ENCODE measurements at regions not wholly inside any gene's neighbourhood (a gene's known extent, or its start where the extent isn't known, plus 50 kb on each side); places are given as distances from the start of the nearest gene placed in this dataset.

DNA sequence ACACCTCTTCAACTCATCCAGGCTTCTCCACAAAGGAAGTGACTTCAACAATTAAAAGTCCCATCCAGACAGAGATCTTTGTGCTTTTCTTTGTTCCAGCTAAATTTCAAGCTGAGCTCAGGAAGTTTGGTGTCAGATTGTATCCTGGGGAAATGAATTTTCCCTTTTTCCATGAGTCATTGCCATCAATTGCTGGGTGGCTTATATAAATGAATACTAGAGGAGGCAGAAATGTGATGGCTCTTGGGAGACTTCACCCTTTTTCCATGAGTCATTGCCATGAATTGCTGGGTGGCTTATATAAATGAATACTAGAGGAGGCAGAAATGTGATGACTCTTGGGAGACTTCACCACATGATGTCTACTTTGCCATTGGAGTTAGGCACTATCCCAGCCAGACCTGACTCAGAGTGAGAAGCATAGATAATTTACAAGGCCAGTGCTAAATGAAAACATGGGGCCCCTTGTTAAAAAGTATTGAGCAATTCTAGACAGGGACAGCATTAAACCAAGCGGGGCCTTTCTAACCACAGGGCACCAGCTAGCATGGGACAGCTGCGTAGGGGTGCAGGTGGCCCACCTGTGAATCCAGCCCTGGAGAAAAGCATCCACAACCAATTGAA, 339.2 kb upstream of the PODXL start:
- Histone ChIP-seq H3K4me1 (no peaks in the 10 kb centered on the region), H3K36me3 (no peaks in the 10 kb centered on the region), H3K27ac (no peak overlapping the region), H3K9me3 (no peaks in the 10 kb centered on the region), H3K4me3 (no peak overlapping the region), H3K27me3 (peaks cover 0 to 22% (median 9%) of the 10 kb centered on the region in 7 donors)
- 88 to 91% methylated on average over 2 of the region's 2 CpGs for WGBS, 2 donors
- ATAC-seq: peak in 2 of 8 donors; percentile 33 to 35
- TF ChIP-seq, protein P1, sequence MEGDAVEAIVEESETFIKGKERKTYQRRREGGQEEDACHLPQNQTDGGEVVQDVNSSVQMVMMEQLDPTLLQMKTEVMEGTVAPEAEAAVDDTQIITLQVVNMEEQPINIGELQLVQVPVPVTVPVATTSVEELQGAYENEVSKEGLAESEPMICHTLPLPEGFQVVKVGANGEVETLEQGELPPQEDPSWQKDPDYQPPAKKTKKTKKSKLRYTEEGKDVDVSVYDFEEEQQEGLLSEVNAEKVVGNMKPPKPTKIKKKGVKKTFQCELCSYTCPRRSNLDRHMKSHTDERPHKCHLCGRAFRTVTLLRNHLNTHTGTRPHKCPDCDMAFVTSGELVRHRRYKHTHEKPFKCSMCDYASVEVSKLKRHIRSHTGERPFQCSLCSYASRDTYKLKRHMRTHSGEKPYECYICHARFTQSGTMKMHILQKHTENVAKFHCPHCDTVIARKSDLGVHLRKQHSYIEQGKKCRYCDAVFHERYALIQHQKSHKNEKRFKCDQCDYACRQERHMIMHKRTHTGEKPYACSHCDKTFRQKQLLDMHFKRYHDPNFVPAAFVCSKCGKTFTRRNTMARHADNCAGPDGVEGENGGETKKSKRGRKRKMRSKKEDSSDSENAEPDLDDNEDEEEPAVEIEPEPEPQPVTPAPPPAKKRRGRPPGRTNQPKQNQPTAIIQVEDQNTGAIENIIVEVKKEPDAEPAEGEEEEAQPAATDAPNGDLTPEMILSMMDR (IDR thresholded peaks at IDR 0.05): no peak
- intact Hi-C loops (cut with DNase I): no loop called here
- no peak for DNase-seq

DNA sequence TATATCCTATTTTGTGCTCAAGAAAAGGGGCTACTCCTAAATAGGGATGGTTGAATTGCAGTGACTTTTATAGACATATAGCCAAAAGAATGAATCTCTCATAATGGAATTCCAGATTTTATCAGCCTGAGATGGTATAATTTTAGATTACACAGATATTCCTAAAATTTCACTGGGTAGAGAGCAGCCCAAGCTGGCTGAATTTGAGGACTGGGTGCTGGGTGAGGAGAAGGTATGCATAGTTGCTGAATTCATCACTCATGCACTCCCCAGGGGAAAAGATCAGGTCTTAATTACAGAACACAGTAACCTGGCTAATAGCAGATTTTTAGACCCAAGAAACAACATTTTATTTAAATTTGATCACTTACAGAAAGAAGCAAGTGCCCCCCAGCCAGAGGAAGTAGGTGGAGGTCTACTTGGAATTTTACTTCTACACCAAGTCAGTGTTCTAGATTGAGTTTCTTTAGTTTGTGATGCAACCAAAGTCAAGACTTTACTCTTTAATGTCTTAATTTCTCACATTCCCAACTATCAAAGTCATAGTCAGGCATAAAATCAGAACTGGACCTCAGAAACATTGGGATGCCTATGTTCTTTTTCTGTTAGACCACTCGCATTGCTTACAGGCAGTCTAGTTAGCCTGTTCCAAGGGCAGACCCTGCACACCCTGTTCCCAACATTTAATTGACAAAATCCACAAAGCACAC, 337.4 kb upstream of the PODXL start:
- ATAC-seq (no peak), DNase-seq (no peak)
- peaks cover 0 to 5% (median 0%) of the 10 kb centered on the region in 9 donors for H3K4me1 ChIP-seq
- H3K4me3 ChIP-seq: no peak overlapping the region
- no peaks in the 10 kb centered on the region for H3K36me3 ChIP-seq
- no peaks in the 10 kb centered on the region for H3K9me3 ChIP-seq
- H3K27me3 ChIP-seq: peaks cover 0 to 14% (median 7%) of the 10 kb centered on the region in 7 donors
- H3K27ac ChIP-seq: no peak overlapping the region
- TF ChIP-seq, protein P1 (IDR thresholded peaks at IDR 0.05): no peak
- intact Hi-C loops (cut with DNase I): no loop called here
- WGBS, 2 donors: 85 to 86% methylated on average over 1 of the region's 1 CpG

DNA sequence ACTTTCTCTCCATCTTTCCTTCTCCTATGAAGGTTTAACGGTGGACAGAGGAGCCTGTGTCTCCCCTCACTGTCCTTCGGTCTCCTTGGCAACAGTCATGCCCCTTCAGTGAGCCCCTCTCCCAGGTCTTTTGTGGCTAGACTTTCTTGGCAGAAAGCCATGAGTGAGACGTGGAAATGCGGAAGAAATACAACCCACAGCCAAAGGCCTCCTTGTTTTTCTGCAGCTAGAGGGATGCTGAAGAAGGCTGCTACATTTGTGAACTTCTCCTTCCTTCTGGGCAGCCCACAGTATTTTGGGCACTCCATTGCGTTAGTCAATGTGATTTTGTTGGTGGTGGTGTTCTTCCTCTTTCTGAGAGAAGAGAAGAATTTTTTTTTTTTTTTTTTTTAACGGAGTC, 333.7 kb upstream of the PODXL start:
- WGBS, 2 donors: 53 to 60% methylated on average over 6 of the region's 6 CpGs
- H3K36me3 ChIP-seq: no peaks in the 10 kb centered on the region
- peaks cover 0 to 4% (median 0%) of the 10 kb centered on the region in 7 donors for H3K27me3 ChIP-seq
- ATAC-seq (peak in 1 of 8 donors; percentile 16), DNase-seq (no peak)
- H3K27ac ChIP-seq: no peak overlapping the region
- intact Hi-C loops (cut with DNase I): no loop called here
- TF ChIP-seq, protein P1 (IDR thresholded peaks at IDR 0.05): no peak
- H3K9me3 ChIP-seq: peaks cover 0 to 12% (median 7%) of the 10 kb centered on the region in 11 donors
- no peak overlapping the region for H3K4me3 ChIP-seq
- H3K4me1 ChIP-seq: peaks cover 0 to 5% (median 0%) of the 10 kb centered on the region in 9 donors

DNA sequence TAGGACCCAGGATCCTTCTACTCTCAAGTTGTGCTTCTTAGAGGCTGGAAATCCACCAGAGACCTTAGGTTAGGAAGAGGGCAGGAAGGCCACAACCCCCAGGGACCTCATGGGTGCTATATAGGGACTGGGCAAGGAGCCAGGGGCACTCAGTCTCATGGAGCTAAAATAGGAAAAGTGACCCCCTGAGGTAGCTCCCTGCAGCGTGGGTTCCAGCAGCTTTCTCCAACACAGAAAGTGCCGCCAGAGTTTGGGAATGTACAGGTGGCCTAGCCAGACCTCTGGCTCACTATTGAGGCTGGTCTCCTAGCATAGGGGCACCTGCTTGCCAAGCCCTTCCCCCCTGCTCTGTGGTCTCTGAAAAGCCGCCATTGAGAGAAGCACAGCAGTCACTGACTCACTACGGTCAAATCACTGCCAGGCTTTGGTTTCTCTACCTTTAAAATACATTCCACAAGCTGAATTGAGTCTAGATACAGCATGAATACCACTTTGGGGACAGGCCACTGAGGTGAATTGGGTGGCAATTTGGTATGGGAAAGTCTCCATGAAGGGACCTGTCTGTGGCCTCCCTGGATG, 333.2 kb upstream of the PODXL start:
- DNase-seq: no peak
- peak in 2 of 8 donors; percentile 27 to 41 for ATAC-seq

More for the DNA sequence above, 333.2 kb upstream of the PODXL start:
- Histone ChIP-seq H3K4me1 (peaks cover 0 to 5% (median 0%) of the 10 kb centered on the region in 9 donors), H3K27ac (no peak overlapping the region), H3K4me3 (no peak overlapping the region), H3K36me3 (no peaks in the 10 kb centered on the region), H3K27me3 (peaks cover 0 to 4% (median 0%) of the 10 kb centered on the region in 7 donors), H3K9me3 (peaks cover 0 to 17% (median 7%) of the 10 kb centered on the region in 11 donors)
- intact Hi-C loops (cut with DNase I): no loop called here
- TF ChIP-seq, protein P1 (IDR thresholded peaks at IDR 0.05): no peak
- 69 to 74% methylated on average over 4 of the region's 4 CpGs for WGBS, 2 donors
